ENCODE measurements at regions not wholly inside any gene's neighbourhood (a gene's known extent, or its start where the extent isn't known, plus 50 kb on each side); places are given as distances from the start of the nearest gene placed in this dataset.

DNA sequence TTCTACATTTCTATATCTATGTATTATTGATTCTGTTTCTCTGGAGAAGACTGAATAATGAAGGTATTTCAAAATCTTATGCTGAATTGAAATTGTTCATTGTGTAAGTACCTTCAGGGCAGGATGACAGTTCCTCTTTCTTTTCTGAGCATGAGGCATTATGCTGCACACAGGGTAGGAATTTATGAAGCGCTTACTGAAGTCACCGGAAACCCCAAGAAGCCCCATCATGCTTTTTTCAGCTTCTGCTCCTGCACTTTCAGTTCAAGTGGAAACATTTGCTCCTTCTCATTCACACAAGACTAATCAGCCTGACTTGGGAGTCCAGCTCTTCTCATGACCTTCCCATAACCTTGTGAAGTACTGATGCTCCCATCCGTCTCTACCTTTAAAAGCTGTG, 314.7 kb upstream of the SORL1-AS1 start:
- TF ChIP-seq POLR2A (IDR thresholded peaks at IDR 0.05; ENCODE audit: low read depth, low read length) (no peak), TAF1 (IDR thresholded peaks at IDR 0.05; ENCODE audit: borderline replicate concordance, low read depth, low read length) (no peak)
